Muscle layer of duodenum (tissue), 2 donors: ENCODE measurements at regions not wholly inside any gene's neighbourhood (a gene's known extent, or its start where the extent isn't known, plus 50 kb on each side); places are given as distances from the start of the nearest gene placed in this dataset.

Experiments
- H3K27ac ChIP-seq: one replicate; pipeline ENCODE4 v1.7.0; 2013; ENCODE audit warnings: mild to moderate bottlenecking, low read length
- H3K27me3 ChIP-seq: one replicate; pipeline ENCODE4 v1.7.0; 2013; ENCODE audit warnings: low read depth, mild to moderate bottlenecking, control low read depth, low read length
- H3K36me3 ChIP-seq, 2 donors: one replicate each; pipeline ENCODE4 v1.7.0; 2013; ENCODE audit warnings: low read length in 2 of 2, control low read depth in 1 of 2, mild to moderate bottlenecking in 1 of 2; ENCODE audit not compliant: insufficient read depth in 2 of 2, control insufficient read depth in 1 of 2
- H3K4me1 ChIP-seq, 2 donors: one replicate each; pipeline ENCODE4 v1.7.0; 2013; ENCODE audit warnings: low read length in 2 of 2, mild to moderate bottlenecking in 2 of 2, control low read depth in 1 of 2, moderate library complexity in 1 of 2; ENCODE audit not compliant: insufficient read depth in 2 of 2, control insufficient read depth in 1 of 2
- H3K4me3 ChIP-seq, 2 donors: one replicate each; pipeline ENCODE4 v1.7.0; 2013; ENCODE audit warnings: low read length in 2 of 2, low read depth in 1 of 2, mild to moderate bottlenecking in 1 of 2
- H3K9me3 ChIP-seq, 2 donors: one replicate each; pipeline ENCODE4 v1.7.0; 2013; ENCODE audit warnings: low read length in 2 of 2, control low read depth in 1 of 2, mild to moderate bottlenecking in 1 of 2; ENCODE audit not compliant: control insufficient read depth in 1 of 2
- donor health status: healthy.

DNA sequence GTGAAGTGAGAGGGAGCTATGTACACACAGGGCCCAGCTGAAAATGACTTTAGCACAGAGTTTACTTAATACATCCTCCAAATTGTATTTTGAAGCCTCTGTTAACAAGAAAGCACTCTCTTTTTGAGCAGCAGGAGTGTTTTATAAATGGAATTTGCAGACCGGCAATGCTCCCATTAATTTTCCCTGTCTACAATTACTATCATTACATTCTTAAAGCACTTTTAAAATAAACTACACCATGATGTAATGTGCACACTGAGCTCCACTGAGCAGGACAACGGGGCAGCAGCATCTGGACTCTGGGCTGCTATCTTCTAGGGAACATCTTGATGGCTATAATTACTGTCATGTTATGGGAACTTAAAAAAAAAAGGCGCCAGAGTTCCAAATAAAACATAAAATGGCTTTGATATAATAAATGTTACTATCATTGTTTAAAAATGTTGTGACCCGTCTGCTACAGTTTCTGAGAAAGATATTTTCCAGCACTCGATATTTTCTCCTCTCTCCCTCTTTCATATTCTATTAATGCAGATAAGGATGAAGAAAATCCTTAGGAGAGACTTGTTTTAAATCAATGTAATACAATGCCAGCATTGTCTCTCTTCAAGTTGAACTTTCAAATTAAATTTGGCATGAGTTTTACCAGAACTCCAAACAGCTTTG, 150.9 kb downstream of the HLX start:
- H3K4me1 ChIP-seq = peaks cover 5 to 44% of the 10 kb centered on the region in 2 donors
- no peaks in the 10 kb centered on the region for H3K9me3 ChIP-seq
- H3K27me3 ChIP-seq = no peaks in the 10 kb centered on the region
- no peaks in the 10 kb centered on the region for H3K36me3 ChIP-seq
- H3K4me3 ChIP-seq = no peak overlapping the region
- peak overlapping the region; percentile 55 for H3K27ac ChIP-seq

DNA sequence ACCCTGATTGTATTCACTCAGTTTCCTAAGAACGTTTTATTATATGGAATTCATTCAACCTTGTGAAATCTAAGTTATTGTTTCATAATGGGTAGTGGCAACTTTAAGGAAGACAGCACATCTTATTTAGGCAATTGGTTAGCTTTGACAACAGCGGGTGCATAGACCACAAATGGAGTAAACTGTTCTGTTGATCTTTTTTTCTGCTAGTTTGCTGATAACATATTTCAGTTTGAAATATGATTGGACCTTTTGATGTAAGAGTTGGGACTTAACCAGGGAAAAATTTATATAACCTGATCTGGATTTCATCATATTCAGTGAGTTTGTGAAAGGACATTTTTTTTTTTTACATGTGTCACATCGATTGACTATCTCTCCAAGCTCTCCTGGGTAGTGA, 151.7 kb downstream of the HLX start:
- Histone ChIP-seq H3K4me1 (peaks cover 5 to 48% of the 10 kb centered on the region in 2 donors), H3K4me3 (no peak overlapping the region), H3K27me3 (no peaks in the 10 kb centered on the region), H3K36me3 (no peaks in the 10 kb centered on the region), H3K27ac (no peak overlapping the region), H3K9me3 (no peaks in the 10 kb centered on the region)

DNA sequence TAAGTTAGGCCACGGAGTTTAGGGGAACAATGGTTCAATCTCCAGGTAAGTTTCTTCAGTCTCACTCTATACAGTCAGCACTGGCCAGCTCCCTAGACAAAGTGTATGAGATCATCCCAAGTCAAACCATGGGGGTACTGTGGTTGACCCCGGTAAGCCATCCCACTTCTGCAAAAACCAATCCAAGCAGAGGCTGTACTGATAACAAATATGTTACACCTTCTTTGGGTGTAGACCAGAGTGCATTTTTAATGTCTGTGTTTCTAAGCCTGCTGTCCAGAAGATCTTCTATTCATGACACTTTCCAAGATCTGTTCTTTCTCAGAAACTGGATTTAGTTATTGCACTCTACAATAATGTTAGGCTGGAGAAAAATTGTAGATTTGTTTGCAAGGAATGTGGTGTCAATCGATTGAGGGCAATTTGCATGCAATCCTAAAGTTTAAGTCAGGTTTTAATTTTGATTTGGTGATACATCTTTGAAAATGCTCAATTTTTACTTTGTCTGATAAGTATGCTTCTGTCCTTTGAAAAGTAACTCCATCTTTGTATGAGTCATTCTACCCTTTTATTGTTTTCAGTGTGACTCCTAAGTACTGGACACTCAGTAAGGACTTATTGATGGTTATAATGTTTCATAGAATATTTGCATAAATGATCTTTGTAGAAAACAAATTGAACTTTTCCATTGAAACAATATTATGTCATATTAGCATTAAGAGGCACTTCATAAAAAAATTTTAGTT, 152.4 kb downstream of the HLX start:
- Histone ChIP-seq H3K4me3 (no peak overlapping the region), H3K4me1 (peaks cover 5 to 48% of the 10 kb centered on the region in 2 donors), H3K9me3 (no peaks in the 10 kb centered on the region), H3K27ac (no peak overlapping the region), H3K36me3 (no peaks in the 10 kb centered on the region), H3K27me3 (no peaks in the 10 kb centered on the region)

DNA sequence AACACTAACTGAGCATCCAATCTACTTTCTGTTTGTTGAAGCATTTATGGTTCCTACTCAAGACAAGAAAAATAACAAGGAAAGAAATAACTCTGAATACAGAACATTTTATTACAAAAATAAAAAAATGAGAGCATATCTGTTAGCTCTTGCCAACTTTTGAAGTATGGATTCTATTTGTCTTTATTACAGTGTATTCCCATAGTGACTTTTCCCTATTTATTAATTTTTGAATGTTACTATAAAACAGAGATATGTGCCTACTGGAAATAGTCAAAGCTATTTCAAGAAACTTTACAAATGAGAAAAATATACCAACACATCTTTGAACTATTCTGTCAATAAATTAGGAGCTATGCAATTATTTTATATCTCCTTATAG, 153.0 kb downstream of the HLX start:
- Histone ChIP-seq H3K4me1 (peaks cover 5 to 48% of the 10 kb centered on the region in 2 donors), H3K4me3 (no peak overlapping the region), H3K27ac (peak overlapping the region; percentile 48), H3K9me3 (no peaks in the 10 kb centered on the region), H3K36me3 (no peaks in the 10 kb centered on the region), H3K27me3 (no peaks in the 10 kb centered on the region)

DNA sequence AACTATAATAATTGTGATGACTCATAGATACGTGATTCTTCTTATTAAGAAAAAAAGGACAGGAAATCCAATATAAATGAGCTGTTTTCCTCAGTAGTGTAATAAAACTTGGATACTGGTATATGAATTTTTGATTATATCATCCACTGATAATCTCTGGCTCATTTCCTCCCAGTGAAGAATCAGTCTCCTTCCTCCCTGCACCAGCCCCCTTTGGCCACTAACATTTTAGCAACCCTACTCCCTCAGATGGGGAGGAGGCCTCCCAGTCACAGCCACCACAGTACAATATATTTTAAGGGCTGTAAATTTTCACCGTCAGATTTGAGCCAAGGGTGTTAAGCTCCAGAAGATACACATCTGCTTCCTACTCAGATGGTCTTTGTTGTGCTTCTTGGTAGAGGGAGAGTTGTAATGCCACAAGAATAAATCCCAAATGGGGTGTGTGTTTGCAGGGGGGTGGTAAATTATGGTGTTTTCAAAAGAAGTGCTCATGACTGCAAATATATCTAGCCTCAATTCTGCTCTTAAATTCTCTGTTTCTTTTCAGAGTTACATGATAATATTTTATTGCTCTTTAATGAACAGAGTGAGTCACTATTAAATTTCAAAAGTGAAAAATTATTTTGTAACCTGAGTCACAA, 153.5 kb downstream of the HLX start:
- no peaks in the 10 kb centered on the region for H3K9me3 ChIP-seq
- H3K4me3 ChIP-seq = no peak overlapping the region
- peak overlapping the region; percentile 48 for H3K27ac ChIP-seq
- no peaks in the 10 kb centered on the region for H3K27me3 ChIP-seq
- H3K36me3 ChIP-seq = no peaks in the 10 kb centered on the region
- peaks cover 5 to 48% of the 10 kb centered on the region in 2 donors for H3K4me1 ChIP-seq

DNA sequence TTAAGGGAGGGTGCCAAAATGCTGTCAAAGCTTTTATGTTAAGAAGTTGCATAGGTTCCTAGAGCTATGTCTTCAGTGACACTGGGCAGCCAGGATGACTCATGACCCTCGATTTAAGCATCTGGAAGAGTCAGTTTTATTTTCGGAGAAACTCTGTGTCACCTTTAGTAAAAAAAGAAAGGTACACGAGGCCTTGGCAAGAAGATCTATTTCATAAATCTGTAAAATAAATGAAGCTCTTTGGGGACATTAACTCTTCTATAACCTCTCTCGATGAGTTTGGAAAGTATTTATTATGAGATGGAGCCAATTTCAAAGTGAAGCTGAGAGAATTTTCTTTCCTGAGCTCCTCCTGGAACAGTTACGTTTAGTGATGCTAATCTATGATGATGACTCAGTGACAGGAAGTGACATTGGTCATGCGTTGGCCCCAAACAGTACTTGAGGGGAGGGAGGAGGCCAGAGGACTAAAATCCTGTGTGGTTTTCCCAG, 156.5 kb downstream of the HLX start:
- H3K27ac ChIP-seq = peak overlapping the region; percentile 0
- no peaks in the 10 kb centered on the region for H3K27me3 ChIP-seq
- no peaks in the 10 kb centered on the region for H3K9me3 ChIP-seq
- H3K4me1 ChIP-seq = peaks cover 0 to 35% of the 10 kb centered on the region in 2 donors
- no peaks in the 10 kb centered on the region for H3K36me3 ChIP-seq
- no peak overlapping the region for H3K4me3 ChIP-seq

DNA sequence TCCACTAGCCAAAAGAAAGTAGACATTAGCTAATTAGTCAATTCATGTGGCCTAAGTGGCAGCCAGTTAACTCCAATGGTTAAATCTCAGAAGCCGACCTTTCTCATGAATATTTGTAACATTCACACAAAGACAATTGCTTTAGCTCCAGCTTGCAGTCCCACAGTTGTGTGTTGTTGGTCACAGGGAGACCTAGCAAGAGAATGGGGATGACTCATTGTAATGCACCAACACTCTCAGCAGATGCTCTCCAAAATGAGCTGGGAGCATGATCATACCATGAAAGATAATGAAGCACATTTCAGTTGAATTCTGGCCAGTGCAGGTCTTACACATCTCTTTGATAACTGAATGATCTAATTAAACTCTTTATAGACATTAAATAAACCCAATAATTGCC, 160.4 kb downstream of the HLX start:
- Histone ChIP-seq H3K4me3 (no peak overlapping the region), H3K27ac (no peak overlapping the region), H3K27me3 (no peaks in the 10 kb centered on the region), H3K9me3 (no peaks in the 10 kb centered on the region), H3K36me3 (no peaks in the 10 kb centered on the region), H3K4me1 (peaks cover 0 to 9% of the 10 kb centered on the region in 2 donors)

DNA sequence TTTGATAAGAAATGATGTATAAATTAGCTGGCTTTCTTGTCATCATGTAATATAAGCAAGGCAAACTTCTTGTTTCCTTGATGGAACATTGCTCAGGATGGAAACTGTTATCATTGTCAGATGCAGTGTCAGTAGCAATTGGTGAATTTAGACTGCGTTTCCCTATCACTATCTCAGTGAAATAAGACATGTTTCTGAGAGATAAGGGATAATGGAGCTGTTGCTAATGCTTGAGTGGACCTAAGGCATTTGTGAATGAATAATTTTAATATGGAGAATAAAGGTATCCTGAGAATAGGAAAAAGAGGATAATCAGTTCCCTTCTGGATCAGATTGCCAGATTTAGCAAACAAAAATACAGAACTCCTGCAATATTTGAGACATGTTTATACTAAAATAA, 160.9 kb downstream of the HLX start:
- Histone ChIP-seq H3K9me3 (no peaks in the 10 kb centered on the region), H3K4me3 (no peak overlapping the region), H3K27ac (no peak overlapping the region), H3K27me3 (no peaks in the 10 kb centered on the region), H3K4me1 (peaks cover 0 to 4% of the 10 kb centered on the region in 2 donors), H3K36me3 (no peaks in the 10 kb centered on the region)

DNA sequence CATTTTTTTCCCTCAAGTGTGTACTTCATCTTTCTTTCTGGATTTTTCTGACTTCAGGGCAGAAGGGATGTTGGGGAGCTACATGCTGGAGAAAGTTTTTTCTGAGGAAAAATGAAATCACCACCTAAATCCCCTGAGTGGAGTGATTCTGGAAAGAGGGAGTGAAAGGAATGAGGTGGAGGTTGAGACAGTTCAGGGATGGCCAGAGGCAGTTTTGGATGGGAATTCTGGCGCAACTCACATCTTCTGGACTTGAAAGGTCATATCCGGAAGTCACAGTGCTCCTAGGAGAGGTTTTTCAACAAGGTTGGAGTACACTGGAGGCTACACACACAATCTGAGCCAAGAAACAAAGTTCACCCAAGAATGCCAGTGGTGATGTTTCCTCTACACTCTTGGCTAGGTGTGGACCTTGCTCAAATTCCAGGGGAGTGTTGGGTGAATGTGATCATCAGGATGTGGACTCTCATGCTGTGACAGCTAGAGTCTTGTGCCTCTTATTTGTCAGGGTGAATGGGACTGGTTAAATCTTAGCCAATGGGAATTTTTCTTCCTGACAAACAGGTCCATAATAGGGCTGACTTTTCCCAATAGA, 161.5 kb downstream of the HLX start:
- H3K4me3 ChIP-seq = no peak overlapping the region
- no peaks in the 10 kb centered on the region for H3K36me3 ChIP-seq
- no peaks in the 10 kb centered on the region for H3K27me3 ChIP-seq
- H3K9me3 ChIP-seq = no peaks in the 10 kb centered on the region
- no peaks in the 10 kb centered on the region for H3K4me1 ChIP-seq
- H3K27ac ChIP-seq = no peak overlapping the region

DNA sequence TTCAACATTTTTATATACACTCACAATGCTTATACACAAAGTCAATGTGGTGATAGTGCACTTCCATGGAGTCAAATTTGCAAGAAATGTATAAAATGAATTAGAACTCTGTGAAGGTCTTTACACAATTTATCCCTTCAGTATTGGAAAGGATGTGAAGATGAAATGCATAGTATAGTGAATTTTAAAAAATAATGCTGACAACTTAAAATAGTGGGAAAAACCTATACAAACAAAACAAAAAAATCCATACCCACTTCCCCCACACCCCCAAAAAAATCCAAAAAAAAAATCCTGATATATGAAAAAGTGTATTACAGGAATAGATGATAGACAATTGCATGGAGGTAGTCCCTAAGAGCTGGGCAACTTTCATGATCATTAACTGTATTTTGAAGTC, 165.3 kb downstream of the HLX start:
- H3K27ac ChIP-seq = no peak overlapping the region
- H3K4me3 ChIP-seq = no peak overlapping the region
- no peaks in the 10 kb centered on the region for H3K36me3 ChIP-seq
- H3K27me3 ChIP-seq = no peaks in the 10 kb centered on the region
- no peaks in the 10 kb centered on the region for H3K9me3 ChIP-seq
- H3K4me1 ChIP-seq = no peaks in the 10 kb centered on the region

DNA sequence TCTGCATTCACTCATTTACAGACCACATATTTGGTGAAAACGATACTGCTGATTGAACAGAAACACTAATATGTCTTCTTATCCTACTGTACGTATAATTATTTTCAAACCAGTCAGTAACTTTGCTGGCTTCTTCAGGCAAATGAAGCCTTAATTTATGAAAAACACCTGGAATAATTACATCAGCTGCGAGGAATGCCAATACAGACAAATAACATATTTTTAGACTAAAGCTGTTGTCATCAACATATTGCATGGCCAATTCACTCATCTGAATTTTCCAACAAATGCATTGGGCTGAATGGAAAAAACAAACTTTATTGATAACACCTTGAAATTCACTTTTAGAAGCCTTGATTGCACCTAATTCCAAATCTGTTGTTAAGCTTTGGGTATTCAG, 165.9 kb downstream of the HLX start:
- Histone ChIP-seq H3K27ac (no peak overlapping the region), H3K27me3 (no peaks in the 10 kb centered on the region), H3K9me3 (peaks cover 0 to 2% of the 10 kb centered on the region in 2 donors), H3K36me3 (no peaks in the 10 kb centered on the region), H3K4me1 (no peaks in the 10 kb centered on the region), H3K4me3 (no peak overlapping the region)
